Right lung (tissue), 2 donors: ENCODE measurements at regions not wholly inside any gene's neighbourhood (a gene's known extent, or its start where the extent isn't known, plus 50 kb on each side); places are given as distances from the start of the nearest gene placed in this dataset.

Source experiments
- DNase-seq, 2 donors: peaks; one replicate each; pipeline ENCODE4 v3.0.0-alpha.2; 2013

DNA sequence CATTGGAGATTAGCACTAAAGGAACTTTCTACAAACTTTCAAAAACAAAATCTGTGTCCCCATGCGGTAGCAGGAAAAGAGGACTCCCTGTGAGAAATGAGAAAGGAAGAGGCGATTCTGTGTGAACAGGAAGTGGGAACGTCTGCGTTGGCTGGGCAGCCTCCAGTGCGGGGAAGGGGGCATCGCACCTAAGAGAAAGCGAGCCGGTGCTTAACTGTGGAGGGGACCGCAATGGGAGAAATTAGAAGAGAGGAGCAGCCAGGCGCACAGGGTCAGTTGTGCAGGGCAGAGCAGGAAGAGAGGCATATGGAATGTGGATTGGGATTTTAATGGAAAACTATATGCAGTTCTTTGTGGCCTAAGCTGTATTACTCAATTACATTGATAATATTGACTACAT lies 77.4 kb upstream of the DOCK9 start:
- DNase-seq = no peak

DNA sequence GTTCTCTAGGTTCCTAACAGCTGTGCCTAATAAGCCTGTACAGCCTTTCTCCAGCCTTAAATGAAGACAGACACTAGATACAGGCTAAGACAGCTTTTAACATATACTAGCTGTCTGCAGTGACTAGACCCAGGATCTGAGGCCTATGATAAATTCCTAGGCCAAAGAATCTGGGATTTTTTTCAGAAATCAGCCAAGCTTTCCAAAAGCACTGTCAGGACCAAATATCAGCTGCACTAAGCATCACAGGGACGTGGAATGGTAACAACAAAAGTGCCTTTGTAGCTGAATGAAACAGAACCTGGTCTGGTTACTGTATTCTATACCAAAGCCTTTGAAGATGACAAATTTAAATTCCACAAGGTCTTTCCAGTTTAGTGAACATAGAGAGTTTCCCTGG lies 77.9 kb upstream of the DOCK9 start:
- no peak for DNase-seq

DNA sequence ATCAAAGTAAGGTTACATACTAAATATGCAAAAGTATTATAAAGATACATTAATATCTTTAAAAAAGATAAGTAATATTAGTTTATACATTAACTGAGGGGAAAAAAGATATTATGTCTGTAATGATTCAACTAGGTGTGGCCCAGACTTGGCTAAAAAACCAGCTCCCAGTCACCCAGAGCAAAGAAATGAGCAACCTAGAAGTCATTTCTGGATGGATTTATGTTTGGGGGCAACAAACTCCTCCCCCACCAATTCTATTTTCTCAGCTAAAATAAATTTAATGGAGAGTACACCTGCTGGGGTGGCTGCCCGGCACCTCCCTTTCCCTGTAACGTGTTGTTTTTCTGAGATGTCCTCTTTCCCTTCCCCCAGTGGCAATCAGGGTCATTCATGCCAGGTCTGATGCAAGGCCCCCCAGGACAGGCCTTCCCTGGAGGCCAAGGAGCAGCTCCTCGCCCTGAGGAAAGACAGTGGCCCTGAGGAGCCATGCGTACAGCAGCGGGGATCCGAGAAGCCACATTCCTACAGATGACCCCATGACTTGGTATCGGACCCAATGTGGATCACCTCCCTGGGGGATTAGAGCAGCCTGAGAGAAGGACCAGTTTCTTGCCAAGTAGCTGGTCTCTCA lies 78.6 kb upstream of the DOCK9 start:
- DNase-seq = no peak

DNA sequence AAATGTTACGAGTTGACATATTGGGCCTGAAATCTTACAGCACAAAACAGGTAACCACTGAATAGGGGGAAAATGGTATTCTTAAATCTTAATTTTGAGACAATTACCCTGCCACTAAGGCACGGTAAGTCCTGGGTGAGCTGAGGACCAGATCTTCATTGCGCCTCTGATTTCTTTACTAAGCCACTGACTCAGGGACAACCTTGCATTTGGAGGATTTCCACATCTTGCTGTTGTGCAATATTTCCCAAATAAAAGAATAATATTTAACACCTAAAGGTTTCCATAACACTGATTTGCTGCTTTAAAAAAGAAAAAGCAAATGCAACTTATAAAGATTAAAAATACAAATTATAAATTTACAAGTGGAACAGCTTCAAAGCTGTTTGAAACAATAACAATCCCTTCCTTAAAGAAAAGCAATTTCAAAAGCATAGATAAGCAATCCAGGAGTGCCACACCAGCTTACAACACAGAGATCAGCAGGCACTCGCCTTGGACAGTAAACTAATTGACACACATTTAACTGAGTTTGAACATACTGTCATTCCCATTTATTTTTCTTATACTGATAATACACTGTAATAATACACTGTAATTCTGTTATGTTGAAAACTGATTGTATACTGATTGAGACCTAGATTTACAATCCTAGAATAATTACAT lies 79.6 kb upstream of the DOCK9 start:
- no peak for DNase-seq

DNA sequence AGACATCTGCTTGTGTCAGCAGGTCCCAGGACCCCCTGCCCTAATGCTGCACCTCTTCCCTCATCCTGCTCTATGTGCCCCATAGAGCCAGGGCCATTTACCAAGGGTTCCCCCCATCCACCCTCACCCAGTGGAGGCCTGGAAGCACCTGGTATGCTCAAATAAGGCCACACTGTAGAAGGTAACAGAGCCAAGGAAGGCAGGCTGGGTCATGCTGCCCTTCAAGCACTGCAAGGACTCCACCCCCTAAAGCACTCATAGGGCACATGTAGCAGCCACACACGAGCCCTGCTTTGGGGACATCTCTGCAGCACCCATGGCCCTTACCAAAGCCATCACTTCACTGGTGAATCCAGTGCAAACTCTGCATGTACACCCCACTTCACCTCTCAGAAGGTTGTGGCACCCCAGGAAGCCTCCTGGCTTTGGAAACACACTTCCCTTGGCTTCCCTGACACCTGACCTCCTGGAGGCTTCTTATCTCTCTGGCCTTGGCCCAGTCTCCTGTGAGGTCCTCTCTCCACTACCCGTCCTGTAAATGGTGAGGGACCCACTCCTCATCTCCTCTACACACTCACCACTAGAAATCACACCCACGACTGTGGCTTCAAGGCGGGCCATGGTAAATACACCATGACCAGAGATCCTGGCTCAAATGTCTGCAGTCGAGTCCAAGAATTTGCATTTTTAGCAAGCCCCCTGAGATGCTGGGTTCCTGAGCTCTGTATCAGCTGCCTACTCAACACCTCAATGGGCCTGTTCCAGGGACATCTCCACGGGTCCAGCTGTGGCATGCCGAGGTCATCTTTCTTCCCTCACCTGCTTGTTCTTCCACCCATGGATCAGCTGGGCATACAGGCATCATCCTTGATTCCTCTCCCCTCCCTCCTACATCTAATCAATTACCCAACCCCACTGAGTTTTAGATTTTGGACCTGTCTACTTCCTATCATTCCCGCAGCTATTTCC lies 80.9 kb upstream of the DOCK9 start:
- no peak for DNase-seq

DNA sequence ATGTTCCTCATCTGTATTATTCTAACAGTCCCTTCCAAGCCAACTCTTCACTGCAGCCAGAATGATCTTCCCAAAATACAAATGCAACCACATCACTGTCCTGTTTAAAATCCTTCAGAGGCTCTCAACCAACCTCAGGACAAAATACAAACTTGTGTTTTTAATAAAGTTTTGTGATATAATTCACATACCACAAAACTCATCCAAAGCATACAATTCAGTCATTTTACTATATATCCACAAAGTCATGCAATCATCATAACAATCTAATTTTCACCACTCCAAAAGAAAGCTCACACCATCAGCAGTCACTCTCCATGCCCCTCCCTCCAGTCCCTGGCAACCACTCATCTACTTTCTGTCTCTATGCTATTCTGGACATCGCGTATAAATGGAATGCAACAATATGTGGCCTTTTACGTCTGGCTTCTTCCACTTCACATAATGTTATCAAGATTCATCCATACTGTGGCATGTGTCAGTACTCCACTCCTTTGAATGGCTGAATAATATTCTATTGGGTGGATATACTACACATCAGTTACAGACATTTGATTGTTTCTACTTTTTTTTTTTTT lies 81.7 kb upstream of the DOCK9 start:
- DNase-seq = no peak

DNA sequence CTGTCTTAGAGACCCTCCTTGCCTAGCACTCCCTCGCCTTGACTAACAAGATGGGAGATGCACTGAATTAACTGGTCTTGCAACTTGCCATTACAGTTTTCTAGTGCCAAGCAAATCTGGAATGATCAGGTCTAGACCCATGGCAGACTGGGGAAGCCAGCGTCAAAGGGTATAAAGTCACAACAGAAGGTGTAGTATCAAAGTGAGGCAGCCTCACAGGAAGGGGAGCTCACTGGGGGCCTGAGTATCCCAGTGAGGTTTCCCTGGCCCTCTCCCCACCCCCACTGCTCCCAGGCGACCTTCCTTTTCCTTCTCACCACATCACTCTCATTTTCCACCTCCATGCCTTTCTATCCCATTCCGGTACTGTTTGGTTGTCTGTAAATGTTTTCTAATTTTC lies 83.5 kb upstream of the DOCK9 start:
- no peak for DNase-seq

DNA sequence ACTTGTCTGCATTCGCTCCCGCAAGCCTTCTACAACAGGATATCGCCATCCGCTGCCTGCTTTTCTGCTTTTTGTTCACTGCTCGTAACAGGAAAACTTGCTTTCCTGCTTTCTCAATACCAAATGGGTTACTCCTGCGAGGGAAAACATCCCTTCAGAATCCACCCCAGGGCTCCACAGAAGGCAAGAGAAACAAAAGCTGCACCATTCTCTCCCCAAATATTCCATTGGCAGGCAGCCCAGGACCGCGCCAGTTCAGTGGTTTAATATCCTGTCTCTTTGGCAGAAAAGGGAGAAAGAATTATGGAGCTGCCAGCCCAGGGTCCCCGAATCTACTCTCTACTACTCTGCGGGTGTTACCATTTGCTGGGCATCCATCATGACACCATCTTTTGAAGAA lies 84.7 kb upstream of the DOCK9 start:
- no peak for DNase-seq

DNA sequence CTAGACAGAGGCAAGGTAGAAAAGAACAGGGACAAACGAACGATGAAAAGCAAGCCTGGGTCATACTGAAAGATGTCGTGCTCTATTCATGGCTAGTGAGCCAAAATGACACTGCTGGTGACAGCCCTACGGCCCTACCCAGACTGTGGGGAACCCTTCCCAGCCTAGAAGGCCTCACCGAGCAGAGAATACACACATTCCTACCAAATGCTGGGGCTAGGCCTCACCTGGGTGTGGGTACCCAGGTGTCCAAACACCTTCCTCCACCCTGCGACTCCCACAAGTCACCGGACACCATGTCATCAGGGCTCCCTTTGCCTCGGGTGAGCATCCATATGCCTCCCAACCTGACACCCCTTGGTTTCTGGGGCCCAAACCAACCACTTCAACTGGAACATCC lies 85.3 kb upstream of the DOCK9 start:
- DNase-seq = no peak

DNA sequence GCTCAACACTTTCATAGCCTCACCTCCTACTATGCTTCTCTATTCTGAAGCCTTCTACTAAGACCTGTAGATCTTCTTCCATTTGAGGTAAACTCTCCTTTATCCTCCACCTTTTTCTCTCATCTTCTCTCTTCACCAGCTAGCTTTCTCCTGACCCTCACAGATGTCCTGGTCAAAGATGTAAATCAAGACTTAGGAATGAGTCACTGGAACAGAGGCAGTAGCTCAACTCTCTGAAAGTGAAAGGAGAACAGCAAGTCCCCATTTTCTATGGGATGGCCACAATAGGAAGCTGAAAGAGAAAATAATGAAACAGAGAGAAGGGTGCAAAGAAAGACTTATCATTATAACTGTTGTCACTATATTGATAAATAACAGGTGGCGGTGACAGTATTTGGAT lies 86.1 kb upstream of the DOCK9 start:
- DNase-seq = no peak

DNA sequence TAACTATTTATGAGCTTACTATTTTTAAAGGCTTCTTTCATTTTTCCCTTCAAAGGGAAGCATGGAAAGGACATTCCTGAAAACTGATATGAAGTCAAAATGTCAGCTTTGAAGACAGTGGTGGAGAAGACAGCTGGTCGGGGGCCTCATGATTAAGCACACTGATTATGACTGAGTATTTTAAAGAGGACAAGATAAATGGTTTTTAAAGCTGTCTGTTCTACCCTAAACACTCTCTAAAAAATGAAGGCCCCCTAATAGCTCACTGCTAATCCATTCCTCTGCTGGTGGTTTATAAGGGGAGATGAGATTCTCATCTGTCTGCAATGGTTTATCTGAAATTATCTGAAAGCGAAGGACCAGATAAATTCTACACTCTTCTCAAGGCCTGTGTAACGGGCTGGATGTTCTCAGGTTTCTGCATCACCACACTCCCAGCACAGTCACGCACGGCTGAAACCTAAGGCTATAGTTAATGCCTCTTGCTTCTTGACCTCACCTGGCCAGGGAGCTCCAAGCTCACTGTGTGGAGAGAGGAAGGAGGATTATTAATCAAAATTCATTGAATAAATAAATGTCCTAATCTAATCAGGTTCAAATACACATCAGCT lies 86.9 kb upstream of the DOCK9 start:
- DNase-seq = no peak

DNA sequence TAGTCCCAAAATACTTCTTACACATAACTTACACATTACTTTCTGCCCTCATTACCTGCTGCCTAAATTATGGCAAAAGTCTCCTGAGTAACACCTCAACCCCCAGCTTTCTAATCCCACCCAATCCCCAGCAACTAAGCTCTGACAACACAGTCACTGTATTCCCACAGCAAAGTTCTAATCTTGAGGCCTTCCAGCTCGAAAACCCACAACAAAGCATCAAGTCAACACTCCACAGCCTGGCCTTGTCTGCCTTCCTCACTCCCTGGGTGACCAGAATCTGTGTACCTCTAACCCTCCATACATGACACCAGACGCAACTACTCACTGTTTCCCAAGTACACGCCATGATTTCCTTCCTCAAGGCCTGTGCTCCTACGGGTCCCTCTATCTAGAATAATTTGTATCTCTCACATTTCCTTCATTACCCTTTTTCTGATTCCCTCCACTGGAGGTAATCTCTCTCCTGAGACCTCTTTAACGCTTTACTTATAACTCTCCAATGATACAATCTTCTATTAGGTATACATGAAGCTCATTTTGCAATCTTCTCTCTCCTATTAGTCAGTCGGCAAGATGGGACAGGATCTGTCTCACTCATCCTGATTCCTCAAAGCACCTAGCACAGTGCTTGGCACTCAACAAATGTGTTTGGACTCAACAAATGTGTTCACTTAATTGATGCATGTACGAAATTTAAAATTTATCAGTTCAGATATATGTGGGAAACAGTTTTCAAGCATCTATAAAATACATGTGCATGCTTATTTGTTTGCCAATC lies 87.6 kb upstream of the DOCK9 start:
- DNase-seq = no peak

DNA sequence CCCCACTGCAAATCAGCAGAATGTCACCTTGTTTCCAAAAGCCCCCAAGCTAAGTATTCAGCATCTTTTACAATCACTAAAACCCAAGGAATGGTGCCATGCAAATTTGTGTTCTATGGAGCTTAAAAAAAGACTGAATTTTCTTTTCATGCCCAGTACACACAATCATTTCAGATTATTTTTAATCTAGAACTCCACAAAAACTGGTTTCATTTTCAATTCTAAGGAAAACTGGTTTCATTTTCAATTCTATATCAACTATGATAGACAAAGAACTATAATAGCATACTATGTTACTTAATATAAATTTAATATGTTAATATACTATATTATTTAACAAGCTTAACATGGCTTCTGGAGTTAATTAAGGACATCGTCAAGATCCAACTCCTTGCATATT lies 88.4 kb upstream of the DOCK9 start:
- no peak for DNase-seq

DNA sequence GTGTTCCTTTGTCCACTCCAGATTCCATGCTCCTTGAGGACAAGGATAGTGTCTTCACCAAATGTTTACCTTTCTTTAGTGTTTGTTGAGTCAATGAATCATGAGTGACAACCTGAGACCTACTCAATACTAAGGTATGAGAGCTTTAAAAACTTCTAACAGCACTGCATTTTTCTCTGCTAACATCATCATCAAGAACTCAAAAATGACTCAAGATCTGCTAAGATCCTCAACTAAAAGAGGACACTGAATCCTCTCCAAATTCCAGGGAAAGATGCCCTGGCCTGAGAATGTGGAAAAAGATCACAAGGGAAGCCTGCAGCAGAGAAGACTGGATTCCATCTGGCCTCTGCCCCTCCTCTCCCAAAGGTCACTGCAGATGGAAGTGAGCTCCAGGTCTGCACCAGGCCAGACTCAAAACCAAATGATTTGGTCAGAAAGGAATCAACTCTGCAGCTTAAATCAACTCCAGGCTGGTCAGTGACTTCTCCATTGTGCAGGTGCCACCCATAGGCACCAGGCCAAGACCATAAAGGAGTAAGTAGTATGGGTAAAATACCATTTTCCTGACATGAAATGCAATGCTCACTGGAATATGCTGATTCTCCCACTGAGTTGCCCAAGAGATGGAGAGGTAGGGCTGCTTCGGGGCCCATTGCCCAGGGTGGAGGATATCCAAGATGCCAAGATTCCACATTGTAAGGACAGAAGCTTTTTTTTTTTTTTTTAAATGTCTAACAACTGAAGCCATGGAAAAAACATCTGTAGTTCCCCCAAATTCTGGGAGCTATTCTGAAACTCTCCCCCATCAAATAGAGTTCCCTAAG lies 89.5 kb upstream of the DOCK9 start:
- DNase-seq = no peak

DNA sequence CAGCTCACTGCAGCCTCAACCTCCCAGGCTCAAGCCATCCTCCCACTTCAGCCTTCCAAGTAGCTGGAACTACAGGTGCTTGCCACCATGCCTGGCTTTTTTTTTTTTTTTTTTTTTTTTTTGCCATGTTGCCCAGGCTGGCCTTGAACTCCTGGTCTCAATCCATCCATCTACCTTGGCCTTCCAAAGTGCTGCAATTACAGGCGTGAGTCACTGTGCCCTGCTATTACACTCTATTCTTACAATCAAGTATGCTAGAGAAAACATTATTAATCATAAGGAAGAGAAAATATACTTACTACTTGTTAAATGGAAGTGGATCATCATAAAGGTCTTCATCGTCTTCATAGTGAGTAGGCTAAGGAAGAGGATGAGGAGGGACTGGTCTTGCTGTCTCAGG lies 93.3 kb upstream of the DOCK9 start:
- no peak for DNase-seq

DNA sequence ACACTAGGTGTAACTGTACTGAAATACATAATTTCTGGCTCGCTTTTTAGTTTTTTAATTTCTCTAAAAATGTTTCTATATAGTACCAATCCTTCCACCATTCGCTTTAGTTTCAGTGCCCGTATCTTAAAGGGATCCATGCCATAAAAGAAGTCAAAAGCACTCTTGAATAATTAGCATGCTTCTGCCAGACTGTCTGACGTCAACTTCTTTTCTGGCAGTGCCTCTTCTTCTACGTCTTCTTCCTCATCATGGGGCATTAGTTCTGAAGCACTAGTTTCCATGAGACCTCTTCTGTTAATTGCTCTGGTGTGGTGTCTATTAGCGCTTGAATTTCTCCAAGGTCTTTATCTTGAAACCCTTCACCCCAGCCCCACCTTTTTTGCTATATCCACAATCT lies 93.8 kb upstream of the DOCK9 start:
- no peak for DNase-seq

DNA sequence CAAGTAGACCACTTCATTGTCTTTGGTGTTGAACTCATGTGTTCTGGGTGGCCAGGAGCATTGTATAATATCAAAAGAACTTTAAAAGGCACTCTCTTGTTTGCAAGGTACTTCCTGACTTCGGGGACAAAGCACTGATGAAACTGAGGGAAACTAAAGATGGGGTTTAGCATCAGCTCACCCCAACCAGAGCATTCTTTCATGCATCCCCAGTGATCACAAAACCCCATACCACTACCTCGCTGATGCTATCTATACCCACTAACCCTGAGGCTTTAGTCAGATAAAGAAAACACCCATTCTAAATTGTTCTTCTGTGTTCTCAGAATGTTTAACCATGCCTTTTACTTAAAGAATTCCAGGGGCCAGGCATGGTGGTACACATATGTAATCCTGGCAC lies 94.5 kb upstream of the DOCK9 start:
- DNase-seq = no peak

DNA sequence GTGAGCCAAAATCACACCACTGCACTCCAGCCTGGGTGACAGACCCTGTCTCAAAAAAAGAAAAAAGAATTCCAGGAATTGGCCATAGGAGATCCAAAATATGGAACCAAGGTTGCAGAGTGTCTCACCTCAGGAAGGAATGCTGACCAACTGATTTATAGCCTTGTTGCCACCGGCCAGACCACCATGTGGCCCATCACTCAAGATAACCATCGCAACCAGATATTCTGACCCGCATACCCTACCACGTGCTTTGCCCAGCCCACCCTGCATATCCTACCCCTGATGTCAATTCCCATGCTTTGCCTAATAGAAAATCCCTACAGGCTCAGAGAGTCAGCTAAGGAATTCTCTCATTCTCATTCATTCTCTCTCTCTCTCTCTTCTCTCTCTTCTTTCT lies 95.1 kb upstream of the DOCK9 start:
- DNase-seq = no peak

DNA sequence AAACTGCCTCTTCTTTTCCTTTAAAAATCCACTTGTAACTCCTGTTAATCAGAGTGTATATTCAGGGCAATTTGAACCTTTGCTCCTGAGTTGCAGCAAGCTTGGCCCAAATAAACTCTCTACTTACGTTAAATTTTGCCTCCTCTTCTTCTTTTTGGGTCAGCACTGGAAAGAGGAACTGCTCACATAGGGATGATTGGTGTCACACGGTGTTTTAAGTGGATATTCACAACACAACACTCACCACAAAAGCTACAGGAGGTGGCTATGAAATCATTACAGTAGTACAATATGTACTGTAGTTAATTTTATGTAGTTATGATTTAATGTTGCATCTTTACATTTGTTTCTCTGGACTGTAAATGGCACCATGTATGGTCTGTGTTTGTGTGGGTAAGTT lies 96.8 kb upstream of the DOCK9 start:
- no peak for DNase-seq
